ENCODE measurements at regions not wholly inside any gene's neighbourhood (a gene's known extent, or its start where the extent isn't known, plus 50 kb on each side); places are given as distances from the start of the nearest gene placed in this dataset.
"Not testable (repeated sequence)": the region's sequence is repeated elsewhere in the genome, so short reads cannot be mapped to it uniquely, and the experiment has no call there.

- H3K36me3 ChIP-seq (replicated peaks): no peaks in the 10 kb centered on the region
- H3K4me3 ChIP-seq (ENCODE audit: low read depth, low read length): no peak overlapping the region
- no peaks in the 10 kb centered on the region for H3K27me3 ChIP-seq (replicated peaks)
- no peak overlapping the region for H3K27ac ChIP-seq
- in situ Hi-C loops (cut with HindIII; ENCODE audit: low pct_ligation_motif_present, low sequenced_read_pairs): no loop called here
- no peak for TF ChIP-seq CTCF (IDR thresholded peaks at IDR 0.05; ENCODE audit: low read depth, low read length, missing control alignments)
- DNase-seq: no peak
Measured at GRCh38 chr16:8126313-8126712, 464.0 kb downstream of the TMEM114 start.

GRCh38 chr16:8120001-8120400, 470.3 kb downstream of the TMEM114 start:
- TF ChIP-seq CTCF (IDR thresholded peaks at IDR 0.05; ENCODE audit: low read depth, low read length, missing control alignments): no peak
- Histone ChIP-seq H3K27ac (no peak overlapping the region), H3K36me3 (replicated peaks) (no peaks in the 10 kb centered on the region), H3K4me3 (ENCODE audit: low read depth, low read length) (no peak overlapping the region), H3K27me3 (replicated peaks) (no peaks in the 10 kb centered on the region)
- no peak for DNase-seq
- in situ Hi-C loops (cut with HindIII; ENCODE audit: low pct_ligation_motif_present, low sequenced_read_pairs): no loop called here

- in situ Hi-C loops (cut with HindIII; ENCODE audit: low pct_ligation_motif_present, low sequenced_read_pairs): no loop called here
- no peak overlapping the region for H3K27ac ChIP-seq
- no peak for DNase-seq
- no peaks in the 10 kb centered on the region for H3K36me3 ChIP-seq (replicated peaks)
- no peak for TF ChIP-seq CTCF (IDR thresholded peaks at IDR 0.05; ENCODE audit: low read depth, low read length, missing control alignments)
- no peak overlapping the region for H3K4me3 ChIP-seq (ENCODE audit: low read depth, low read length)
- H3K27me3 ChIP-seq (replicated peaks): no peaks in the 10 kb centered on the region
Measured at GRCh38 chr16:8115814-8116213, 474.5 kb downstream of the TMEM114 start.

GRCh38 chr16:8114941-8115340, 475.4 kb downstream of the TMEM114 start:
- H3K4me3 ChIP-seq (ENCODE audit: low read depth, low read length); H3K36me3 ChIP-seq (replicated peaks); H3K27me3 ChIP-seq (replicated peaks); H3K27ac ChIP-seq; in situ Hi-C loops (cut with HindIII; ENCODE audit: low pct_ligation_motif_present, low sequenced_read_pairs); DNase-seq: not testable (repeated sequence)

GRCh38 chr16:8113843-8114242, 476.5 kb downstream of the TMEM114 start:
- in situ Hi-C loops (cut with HindIII; ENCODE audit: low pct_ligation_motif_present, low sequenced_read_pairs): no loop called here
- no peak for TF ChIP-seq CTCF (IDR thresholded peaks at IDR 0.05; ENCODE audit: low read depth, low read length, missing control alignments)

GRCh38 chr16:8110572-8111514, 479.5 kb downstream of the TMEM114 start:
- H3K4me3 ChIP-seq (ENCODE audit: low read depth, low read length): no peak overlapping the region
- no peak for DNase-seq
- no peaks in the 10 kb centered on the region for H3K27me3 ChIP-seq (replicated peaks)
- no peak overlapping the region for H3K27ac ChIP-seq
- no peak for TF ChIP-seq CTCF (IDR thresholded peaks at IDR 0.05; ENCODE audit: low read depth, low read length, missing control alignments)
- H3K36me3 ChIP-seq (replicated peaks): no peaks in the 10 kb centered on the region
- in situ Hi-C loops (cut with HindIII; ENCODE audit: low pct_ligation_motif_present, low sequenced_read_pairs): no loop called here

More at GRCh38 chr16:8113843-8114242, 476.5 kb downstream of the TMEM114 start:
- Histone ChIP-seq H3K4me3 (ENCODE audit: low read depth, low read length) (no peak overlapping the region), H3K27ac (no peak overlapping the region), H3K36me3 (replicated peaks) (no peaks in the 10 kb centered on the region), H3K27me3 (replicated peaks) (no peaks in the 10 kb centered on the region)
- DNase-seq: no peak

Measured in brain microvascular endothelial cell (primary cell).